PC-9 (cell line): ENCODE measurements at regions not wholly inside any gene's neighbourhood (a gene's known extent, or its start where the extent isn't known, plus 50 kb on each side); places are given as distances from the start of the nearest gene placed in this dataset.

Experiments used
- BruUV-seq: library from RNA; stranded (reverse); fragments of 400-500 nt; replicated peaks from 2 replicates; lab custom pipeline; 2021; lab: Mats Ljungman, UMichigan
- CTCF ChIA-PET: fragments of 300-600 bp; sonication (Branson Sonifier 250); formaldehyde crosslinking; loops from one replicate; lab custom pipeline; 2022; ENCODE audit warnings: antibody characterized with exemption; lab: Charles Lee
- POLR2A ChIA-PET: fragments of 300-600 bp; sonication (Branson Sonifier 250); formaldehyde crosslinking; loops from one replicate; lab custom pipeline; 2022; ENCODE audit warnings: antibody characterized with exemption; ENCODE audit not compliant: unreplicated experiment; lab: Charles Lee
- DNase-seq, 2 experiments: peaks; one replicate each; pipeline versions ENCODE4 v3.0.0 to v3.0.0-alpha.2; 2015 to 2022; ENCODE audit warnings: mixed read lengths in 1 of 2
- H2AFZ ChIP-seq: fragments of 200-600 bp; sonication (generic); 2 replicates; pipeline ENCODE4 v1.8.1; 2017; ENCODE audit warnings: antibody characterized with exemption
- H3F3A ChIP-seq: fragments of 200-600 bp; sonication (generic); 2 replicates; pipeline ENCODE4 v1.8.1; 2017; ENCODE audit warnings: antibody characterized with exemption, mild to moderate bottlenecking, low read depth; ENCODE audit not compliant: insufficient read depth
- H3K27ac ChIP-seq: fragments of 200-600 bp; sonication (generic); 2 replicates; pipeline ENCODE4 v1.6.1; 2016; ENCODE audit warnings: mixed run types
- H3K27me3 ChIP-seq: fragments of 200-600 bp; sonication (generic); 2 replicates; pipeline ENCODE4 v1.6.1; 2016; ENCODE audit warnings: low read depth, mixed run types; ENCODE audit not compliant: insufficient read depth
- H3K36me3 ChIP-seq: fragments of 200-600 bp; sonication (generic); 2 replicates; pipeline ENCODE4 v1.6.1; 2016; ENCODE audit warnings: low read depth, mixed run types
- H3K4me1 ChIP-seq: fragments of 200-600 bp; sonication (generic); replicated peaks from 2 replicates; pipeline ENCODE4 v1.6.1; 2016; ENCODE audit warnings: mixed run types; ENCODE audit not compliant: insufficient read depth
- H3K4me2 ChIP-seq: fragments of 200-600 bp; sonication (generic); 2 replicates; pipeline ENCODE4 v1.6.1; 2017; ENCODE audit warnings: mixed run types
- H3K4me3 ChIP-seq: fragments of 200-600 bp; sonication (generic); 2 replicates; pipeline ENCODE4 v1.6.1; 2016; ENCODE audit warnings: mixed run types
- H3K79me2 ChIP-seq: fragments of 200-600 bp; sonication (generic); 2 replicates; pipeline ENCODE4 v1.6.1; 2017; ENCODE audit warnings: low read depth, mixed run types
- H3K9me2 ChIP-seq: fragments of 200-600 bp; sonication (generic); 2 replicates; pipeline ENCODE4 v1.8.1; 2017; ENCODE audit warnings: mild to moderate bottlenecking; ENCODE audit not compliant: insufficient read depth
- H3K9me3 ChIP-seq: fragments of 200-600 bp; sonication (generic); 2 replicates; pipeline ENCODE4 v1.8.1; 2016; ENCODE audit warnings: low read depth; ENCODE audit not compliant: insufficient read depth
- H4K20me1 ChIP-seq: fragments of 200-600 bp; sonication (generic); 2 replicates; pipeline ENCODE4 v1.8.1; 2017; ENCODE audit not compliant: insufficient read depth
- CTCF ChIP-seq: fragments of 200-600 bp; sonication (generic); conservative IDR thresholded peaks from 2 replicates; pipeline ENCODE4 v1.6.1; 2017; ENCODE audit warnings: mixed run types, antibody characterized with exemption, mild to moderate bottlenecking, moderate library complexity
- EZH2 ChIP-seq: fragments of 200-600 bp; sonication (generic); IDR thresholded peaks from 2 replicates; pipeline ENCODE4 v1.8.0; 2017; ENCODE audit warnings: antibody characterized with exemption, low read depth
- intact Hi-C: fragments of 100-400 bp; cut with micrococcal nuclease; formaldehyde crosslinking; loops from one replicate; pipeline ENCODE4 v1.10.0; 2022; ENCODE audit not compliant: unreplicated experiment

GRCh38 chr4:23337292-23337691 lies 552.6 kb downstream of the PPARGC1A start:
- ChIA-PET POLR2A (no interaction called here), CTCF (no interaction called here)
- Histone ChIP-seq H3F3A (peaks cover 4% of the 10 kb centered on the region), H3K79me2 (no peaks in the 10 kb centered on the region), H3K9me2 (no peaks in the 10 kb centered on the region), H3K27me3 (no peaks in the 10 kb centered on the region), H3K4me2 (no peak overlapping the region), H3K27ac (no peak overlapping the region), H3K4me3 (no peak overlapping the region), H3K4me1 (peaks cover 9% of the 10 kb centered on the region), H4K20me1 (no peaks in the 10 kb centered on the region), H3K36me3 (no peaks in the 10 kb centered on the region), H3K9me3 (no peaks in the 10 kb centered on the region), H2AFZ (no peak overlapping the region)
- DNase-seq = no peak
- BruUV-seq = no TSS peak
- intact Hi-C loops = no loop called here
- no peak for TF ChIP-seq EZH2
- peak; percentile 36; the same call in 1 of the 2 replicates for TF ChIP-seq CTCF

- TSS peak; percentile 54 for BruUV-seq
- Histone ChIP-seq H3K27ac (peak overlapping the region; percentile 1; the same call in 1 of the 2 replicates), H2AFZ (no peak overlapping the region), H3K4me3 (no peak overlapping the region), H3K4me1 (peaks cover 9% of the 10 kb centered on the region), H3K9me2 (no peaks in the 10 kb centered on the region), H3K27me3 (no peaks in the 10 kb centered on the region), H3F3A (peaks cover 4% of the 10 kb centered on the region), H3K4me2 (peak overlapping the region; percentile 26; the same call in 1 of the 2 replicates), H3K36me3 (no peaks in the 10 kb centered on the region), H3K9me3 (no peaks in the 10 kb centered on the region), H4K20me1 (no peaks in the 10 kb centered on the region), H3K79me2 (no peaks in the 10 kb centered on the region)
- DNase-seq = peak; percentile 22 to 75
- intact Hi-C loops = loop anchor here (1.0 to 5.0 kb wide), 3 partner anchors 39 to 197 kb away; no protein-coding TSS in a partner anchor
- ChIA-PET POLR2A (interaction anchor here (0.5 kb wide), 1 partner anchor 1324 kb away, joined by 17 read pairs; no protein-coding TSS in a partner anchor), CTCF (interaction anchor here (0.7 kb wide), 1 partner anchor 280 kb away, joined by 3 read pairs; no protein-coding TSS in a partner anchor)
- TF ChIP-seq EZH2 = no peak
These were observed 555.6 kb downstream of the PPARGC1A start for GRCh38 chr4:23333946-23334878.

DNA sequence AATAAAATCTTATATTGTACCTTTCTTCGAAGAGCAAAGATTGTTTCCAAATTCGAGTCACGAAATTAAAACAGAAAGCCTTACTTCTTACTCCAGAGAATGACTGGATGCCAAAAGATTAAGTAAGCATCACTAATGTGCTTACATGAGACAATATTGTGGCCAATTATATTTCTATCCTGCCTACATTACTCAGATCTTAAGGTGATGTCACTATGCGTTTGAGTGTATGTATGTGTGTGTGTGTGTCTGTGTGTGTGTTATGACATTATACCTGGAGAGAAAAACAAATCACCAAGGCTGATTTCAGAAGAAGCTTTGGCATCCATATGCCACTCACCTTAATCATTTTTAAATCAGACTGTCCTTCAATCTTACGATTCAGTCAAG lies 556.3 kb downstream of the PPARGC1A start:
- ChIA-PET CTCF (no interaction called here), POLR2A (no interaction called here)
- no TSS peak for BruUV-seq
- DNase-seq = peak in 1 of 2 experiments; percentile 38
- TF ChIP-seq EZH2 (no peak), CTCF (no peak)
- peak overlapping the region; percentile 1; the same call in 1 of the 2 replicates for H3K27ac ChIP-seq
- no peak overlapping the region for H3K4me3 ChIP-seq
- intact Hi-C loops = loop anchor here (5.0 kb wide), 1 partner anchor 196 kb away; no protein-coding TSS in a partner anchor
- 0 out of 2 replicates have a peak overlapping the region, but pooled peaks have one; percentile 26 for H3K4me2 ChIP-seq
- H3K36me3 ChIP-seq = no peaks in the 10 kb centered on the region
- no peaks in the 10 kb centered on the region for H3K9me3 ChIP-seq
- peaks cover 9% of the 10 kb centered on the region for H3K4me1 ChIP-seq
- no peaks in the 10 kb centered on the region for H3K79me2 ChIP-seq
- no peaks in the 10 kb centered on the region for H3K27me3 ChIP-seq
- H3F3A ChIP-seq = peaks cover 4% of the 10 kb centered on the region
- H3K9me2 ChIP-seq = no peaks in the 10 kb centered on the region
- no peaks in the 10 kb centered on the region for H4K20me1 ChIP-seq
- no peak overlapping the region for H2AFZ ChIP-seq
